SJSA1 (cell line): ENCODE measurements at regions not wholly inside any gene's neighbourhood (a gene's known extent, or its start where the extent isn't known, plus 50 kb on each side); places are given as distances from the start of the nearest gene placed in this dataset.
A peak's percentile ranks its signal among the peaks of the same experiment; 100 is the strongest.

Experiments used
- DNase-seq, 2 experiments: peaks; one replicate each; pipeline ENCODE4 v3.0.0-alpha.2; 2015 to 2020; ENCODE audit warnings: low spot score in 2 of 2, low read depth in 1 of 2
- H3K27ac ChIP-seq: fragments of 250-450 bp; sonication (Bioruptor Pico); 2 replicates; pipeline ENCODE4 v1.5.1; 2020; ENCODE audit warnings: mild to moderate bottlenecking, moderate library complexity
- H3K27me3 ChIP-seq: fragments of 250-450 bp; sonication (Bioruptor Pico); replicated peaks from 2 replicates; pipeline ENCODE4 v1.5.1; 2020; ENCODE audit warnings: mild to moderate bottlenecking, moderate library complexity
- H3K36me3 ChIP-seq: fragments of 250-450 bp; sonication (Bioruptor Pico); 2 replicates; pipeline ENCODE4 v1.5.1; 2020; ENCODE audit warnings: mild to moderate bottlenecking
- H3K4me1 ChIP-seq: fragments of 250-450 bp; sonication (Bioruptor Pico); replicated peaks from 2 replicates; pipeline ENCODE4 v1.6.1; 2021; ENCODE audit warnings: mild to moderate bottlenecking
- H3K4me3 ChIP-seq: fragments of 250-450 bp; sonication (Bioruptor Pico); 2 replicates; pipeline ENCODE4 v1.5.1; 2020; ENCODE audit warnings: mild to moderate bottlenecking
- H3K9me3 ChIP-seq: fragments of 250-450 bp; sonication (Bioruptor Pico); replicated peaks from 2 replicates; pipeline ENCODE4 v1.5.1; 2020; ENCODE audit warnings: mild to moderate bottlenecking

- no peak overlapping the region for H3K4me3 ChIP-seq
- H3K36me3 ChIP-seq: no peaks in the 10 kb centered on the region
- no peaks in the 10 kb centered on the region for H3K9me3 ChIP-seq
- no peaks in the 10 kb centered on the region for H3K4me1 ChIP-seq
- H3K27ac ChIP-seq: no peak overlapping the region
- H3K27me3 ChIP-seq: no peaks in the 10 kb centered on the region
- no peak for DNase-seq
These were observed 205.0 kb upstream of the TET2 start for GRCh38 chr4:104941661-104942062.

- no peaks in the 10 kb centered on the region for H3K9me3 ChIP-seq
- H3K4me3 ChIP-seq: no peak overlapping the region
- H3K27me3 ChIP-seq: no peaks in the 10 kb centered on the region
- peak in 1 of 2 experiments; percentile 10 for DNase-seq
- no peak overlapping the region for H3K27ac ChIP-seq
- H3K36me3 ChIP-seq: no peaks in the 10 kb centered on the region
- H3K4me1 ChIP-seq: no peaks in the 10 kb centered on the region
These were observed 203.5 kb upstream of the TET2 start for GRCh38 chr4:104942990-104943743.

GRCh38 chr4:104944596-104944995, 202.1 kb upstream of the TET2 start:
- Histone ChIP-seq H3K4me3 (no peak overlapping the region), H3K36me3 (no peaks in the 10 kb centered on the region), H3K27ac (no peak overlapping the region), H3K27me3 (no peaks in the 10 kb centered on the region), H3K9me3 (no peaks in the 10 kb centered on the region), H3K4me1 (no peaks in the 10 kb centered on the region)
- DNase-seq: no peak

GRCh38 chr4:104964410-104965175, 182.1 kb upstream of the TET2 start:
- Histone ChIP-seq H3K27ac (no peak overlapping the region), H3K4me3 (no peak overlapping the region), H3K36me3 (no peaks in the 10 kb centered on the region), H3K4me1 (no peaks in the 10 kb centered on the region), H3K9me3 (no peaks in the 10 kb centered on the region), H3K27me3 (no peaks in the 10 kb centered on the region)
- DNase-seq: no peak

- Histone ChIP-seq H3K36me3 (no peaks in the 10 kb centered on the region), H3K27ac (no peak overlapping the region), H3K9me3 (no peaks in the 10 kb centered on the region), H3K4me3 (no peak overlapping the region), H3K4me1 (no peaks in the 10 kb centered on the region), H3K27me3 (no peaks in the 10 kb centered on the region)
- no peak for DNase-seq
These were observed 180.2 kb upstream of the TET2 start for GRCh38 chr4:104966349-104967033.

GRCh38 chr4:104967034-104967401, 179.7 kb upstream of the TET2 start:
- Histone ChIP-seq H3K9me3 (no peaks in the 10 kb centered on the region), H3K36me3 (no peaks in the 10 kb centered on the region)

DNA sequence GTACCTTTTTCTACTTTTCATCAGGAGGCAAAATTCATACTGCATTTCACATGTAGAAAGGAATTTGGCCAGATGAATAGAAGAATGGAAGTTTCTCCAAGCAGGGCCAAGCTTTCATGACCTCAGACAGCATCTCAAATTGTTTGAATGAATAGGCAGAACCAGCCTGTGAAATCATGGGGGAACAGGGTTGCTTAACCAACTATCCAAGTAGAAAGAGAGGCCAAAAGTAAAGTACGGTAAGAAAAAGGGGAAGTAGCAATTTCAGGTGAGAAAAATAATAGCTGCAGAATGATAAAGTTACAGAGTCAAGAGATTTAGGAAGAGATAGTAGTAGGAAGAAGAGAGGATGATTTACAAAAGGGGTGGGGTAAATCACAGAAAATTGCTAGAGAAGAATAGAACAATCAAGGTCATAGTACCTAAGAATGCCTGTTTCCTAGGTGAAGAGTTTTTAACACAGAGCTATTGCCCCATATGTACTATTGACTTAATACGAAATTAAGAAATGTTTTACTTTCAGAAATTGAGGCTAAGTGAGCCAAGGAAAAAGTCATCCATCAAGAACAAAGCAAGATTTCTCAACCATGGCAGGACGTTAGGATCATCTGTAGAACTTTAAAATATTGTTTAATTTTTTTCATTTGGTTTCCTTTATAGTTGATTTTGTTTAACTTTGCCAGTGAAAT, 177.1 kb upstream of the TET2 start:
- no peaks in the 10 kb centered on the region for H3K27me3 ChIP-seq
- no peaks in the 10 kb centered on the region for H3K9me3 ChIP-seq
- H3K4me3 ChIP-seq: no peak overlapping the region
- no peaks in the 10 kb centered on the region for H3K36me3 ChIP-seq
- no peak overlapping the region for H3K27ac ChIP-seq
- DNase-seq: no peak
- no peaks in the 10 kb centered on the region for H3K4me1 ChIP-seq

More at GRCh38 chr4:104967034-104967401, 179.7 kb upstream of the TET2 start:
- Histone ChIP-seq H3K4me1 (no peaks in the 10 kb centered on the region), H3K27me3 (no peaks in the 10 kb centered on the region), H3K27ac (no peak overlapping the region), H3K4me3 (no peak overlapping the region)
- no peak for DNase-seq

GRCh38 chr4:104971462-104971861, 175.2 kb upstream of the TET2 start:
- H3K36me3 ChIP-seq: no peaks in the 10 kb centered on the region
- no peaks in the 10 kb centered on the region for H3K27me3 ChIP-seq
- no peak for DNase-seq
- no peaks in the 10 kb centered on the region for H3K4me1 ChIP-seq
- no peak overlapping the region for H3K4me3 ChIP-seq
- H3K9me3 ChIP-seq: no peaks in the 10 kb centered on the region
- H3K27ac ChIP-seq: no peak overlapping the region

DNA sequence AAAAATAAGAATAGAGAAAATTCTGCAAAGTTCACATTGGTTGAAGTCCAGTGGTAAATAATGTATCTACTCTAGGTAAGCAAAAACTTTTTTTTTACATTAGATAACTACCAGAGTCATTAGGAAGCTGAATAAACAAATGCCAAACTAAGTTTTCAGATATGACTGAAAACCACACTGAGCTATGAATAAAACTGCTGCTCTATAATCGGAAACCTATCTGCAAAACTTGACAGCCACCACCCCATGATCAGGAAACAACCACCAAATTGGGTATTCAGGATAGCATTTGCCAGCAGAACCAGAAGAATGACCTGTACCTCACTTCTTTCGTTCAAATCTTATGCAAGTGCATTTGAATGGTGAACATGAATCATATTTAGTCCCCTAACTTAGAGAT, 173.0 kb upstream of the TET2 start:
- H3K27ac ChIP-seq: no peak overlapping the region
- no peak for DNase-seq
- no peaks in the 10 kb centered on the region for H3K27me3 ChIP-seq
- no peaks in the 10 kb centered on the region for H3K36me3 ChIP-seq
- no peak overlapping the region for H3K4me3 ChIP-seq
- no peaks in the 10 kb centered on the region for H3K9me3 ChIP-seq
- no peaks in the 10 kb centered on the region for H3K4me1 ChIP-seq

DNA sequence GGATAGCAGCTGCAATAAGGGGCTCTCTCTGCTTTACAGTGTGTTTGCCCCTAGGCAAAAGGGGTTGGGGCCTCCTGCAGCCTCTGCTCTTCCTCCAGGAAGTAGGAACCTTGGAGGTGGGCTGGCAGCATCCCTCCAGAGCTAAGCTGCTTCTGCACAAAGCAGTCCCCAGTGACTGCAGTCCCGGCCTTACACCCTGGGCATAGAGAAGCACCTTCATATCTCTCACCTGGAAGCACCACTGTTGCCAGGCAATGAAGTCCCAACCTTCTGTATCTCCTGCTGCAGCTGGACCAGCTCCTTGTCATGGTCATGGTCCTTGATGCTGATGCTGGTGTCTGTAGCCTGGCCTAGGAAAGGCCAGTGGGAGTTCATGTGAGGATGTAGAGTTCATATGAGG, 171.1 kb upstream of the TET2 start:
- no peaks in the 10 kb centered on the region for H3K27me3 ChIP-seq
- no peak for DNase-seq
- no peak overlapping the region for H3K27ac ChIP-seq
- no peak overlapping the region for H3K4me3 ChIP-seq
- no peaks in the 10 kb centered on the region for H3K4me1 ChIP-seq
- no peaks in the 10 kb centered on the region for H3K9me3 ChIP-seq
- no peaks in the 10 kb centered on the region for H3K36me3 ChIP-seq

GRCh38 chr4:104976262-104976661, 170.4 kb upstream of the TET2 start:
- no peak for DNase-seq

DNA sequence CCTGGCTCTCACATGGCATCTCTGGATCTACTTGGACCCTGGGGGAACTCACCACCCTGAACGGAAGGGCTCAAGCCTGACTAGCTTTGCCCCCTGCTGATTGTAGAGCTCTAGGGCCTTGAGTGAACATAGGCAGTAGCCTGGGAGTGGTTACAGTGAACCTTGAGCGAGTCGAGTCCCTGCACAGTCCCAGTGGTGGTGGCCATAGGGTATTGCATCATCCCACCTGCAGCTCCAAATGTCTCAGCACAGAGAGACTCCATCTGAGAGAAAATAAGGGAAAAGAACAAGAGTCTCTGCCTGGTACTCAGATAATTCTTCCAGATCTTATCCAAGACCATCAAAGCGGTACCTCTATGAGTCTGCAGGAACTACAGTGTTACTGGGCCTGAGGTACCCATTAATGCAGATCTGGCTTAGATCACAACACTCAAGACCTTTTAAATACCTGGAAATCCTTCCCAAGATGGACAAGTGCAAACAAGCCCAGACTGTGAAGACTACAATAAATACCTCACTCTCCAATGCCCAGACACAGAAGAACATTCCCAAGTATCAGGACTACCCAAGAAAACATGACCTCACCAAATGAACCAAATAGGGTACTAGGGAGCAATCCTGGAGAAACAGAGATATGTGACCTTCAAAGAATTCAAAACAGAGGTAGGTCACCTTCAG, 167.5 kb upstream of the TET2 start:
- Histone ChIP-seq H3K27ac (no peak overlapping the region), H3K27me3 (no peaks in the 10 kb centered on the region), H3K9me3 (no peaks in the 10 kb centered on the region), H3K4me3 (no peak overlapping the region), H3K36me3 (no peaks in the 10 kb centered on the region), H3K4me1 (no peaks in the 10 kb centered on the region)
- DNase-seq: no peak

More at GRCh38 chr4:104976262-104976661, 170.4 kb upstream of the TET2 start:
- no peaks in the 10 kb centered on the region for H3K9me3 ChIP-seq
- no peaks in the 10 kb centered on the region for H3K27me3 ChIP-seq
- no peaks in the 10 kb centered on the region for H3K4me1 ChIP-seq
- H3K4me3 ChIP-seq: no peak overlapping the region
- no peak overlapping the region for H3K27ac ChIP-seq
- H3K36me3 ChIP-seq: no peaks in the 10 kb centered on the region

DNA sequence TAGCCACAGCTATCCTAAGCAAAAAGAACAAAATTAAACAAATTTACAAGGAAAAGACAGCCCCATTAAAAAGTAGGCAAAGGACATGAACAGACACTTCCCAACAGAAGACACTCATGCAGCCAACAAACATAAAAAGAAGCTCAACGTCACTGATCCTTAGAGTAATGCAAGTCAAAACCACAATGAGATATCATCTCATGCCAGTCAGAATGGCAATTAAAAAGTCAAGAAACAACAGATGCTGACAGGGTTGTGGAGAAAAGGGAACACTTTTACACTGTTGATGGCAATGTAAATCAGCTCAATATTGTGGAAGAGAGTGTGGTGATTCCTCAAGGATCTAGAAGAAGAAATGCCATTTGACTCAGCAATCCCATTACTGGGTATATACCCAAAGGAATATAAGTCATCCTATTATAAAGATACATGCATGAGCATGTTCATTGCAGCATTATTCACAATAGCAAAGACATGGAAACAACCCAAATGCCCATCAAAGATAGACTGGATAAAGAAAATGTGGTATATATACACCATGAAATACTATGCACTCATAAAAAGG, 163.0 kb upstream of the TET2 start:
- no peak overlapping the region for H3K4me3 ChIP-seq
- H3K9me3 ChIP-seq: no peaks in the 10 kb centered on the region
- no peaks in the 10 kb centered on the region for H3K4me1 ChIP-seq
- no peaks in the 10 kb centered on the region for H3K36me3 ChIP-seq
- H3K27me3 ChIP-seq: no peaks in the 10 kb centered on the region
- DNase-seq: no peak
- no peak overlapping the region for H3K27ac ChIP-seq
